PC-9 (cell line): ENCODE measurements at regions not wholly inside any gene's neighbourhood (a gene's known extent, or its start where the extent isn't known, plus 50 kb on each side); places are given as distances from the start of the nearest gene placed in this dataset.

ENCODE experiments used
- BruUV-seq: library from RNA; stranded (reverse); fragments of 400-500 nt; replicated peaks from 2 replicates; lab custom pipeline; 2021; lab: Mats Ljungman, UMichigan
- CTCF ChIA-PET: fragments of 300-600 bp; sonication (Branson Sonifier 250); formaldehyde crosslinking; loops from one replicate; lab custom pipeline; 2022; ENCODE audit warnings: antibody characterized with exemption; lab: Charles Lee
- POLR2A ChIA-PET: fragments of 300-600 bp; sonication (Branson Sonifier 250); formaldehyde crosslinking; loops from one replicate; lab custom pipeline; 2022; ENCODE audit warnings: antibody characterized with exemption; ENCODE audit not compliant: unreplicated experiment; lab: Charles Lee
- DNase-seq, 2 experiments: peaks; one replicate each; pipeline versions ENCODE4 v3.0.0 to v3.0.0-alpha.2; 2015 to 2022; ENCODE audit warnings: mixed read lengths in 1 of 2
- H2AFZ ChIP-seq: fragments of 200-600 bp; sonication (generic); 2 replicates; pipeline ENCODE4 v1.8.1; 2017; ENCODE audit warnings: antibody characterized with exemption
- H3F3A ChIP-seq: fragments of 200-600 bp; sonication (generic); 2 replicates; pipeline ENCODE4 v1.8.1; 2017; ENCODE audit warnings: antibody characterized with exemption, mild to moderate bottlenecking, low read depth; ENCODE audit not compliant: insufficient read depth
- H3K27ac ChIP-seq: fragments of 200-600 bp; sonication (generic); 2 replicates; pipeline ENCODE4 v1.6.1; 2016; ENCODE audit warnings: mixed run types
- H3K27me3 ChIP-seq: fragments of 200-600 bp; sonication (generic); 2 replicates; pipeline ENCODE4 v1.6.1; 2016; ENCODE audit warnings: low read depth, mixed run types; ENCODE audit not compliant: insufficient read depth
- H3K36me3 ChIP-seq: fragments of 200-600 bp; sonication (generic); 2 replicates; pipeline ENCODE4 v1.6.1; 2016; ENCODE audit warnings: low read depth, mixed run types
- H3K4me1 ChIP-seq: fragments of 200-600 bp; sonication (generic); replicated peaks from 2 replicates; pipeline ENCODE4 v1.6.1; 2016; ENCODE audit warnings: mixed run types; ENCODE audit not compliant: insufficient read depth
- H3K4me2 ChIP-seq: fragments of 200-600 bp; sonication (generic); 2 replicates; pipeline ENCODE4 v1.6.1; 2017; ENCODE audit warnings: mixed run types
- H3K4me3 ChIP-seq: fragments of 200-600 bp; sonication (generic); 2 replicates; pipeline ENCODE4 v1.6.1; 2016; ENCODE audit warnings: mixed run types
- H3K79me2 ChIP-seq: fragments of 200-600 bp; sonication (generic); 2 replicates; pipeline ENCODE4 v1.6.1; 2017; ENCODE audit warnings: low read depth, mixed run types
- H3K9me2 ChIP-seq: fragments of 200-600 bp; sonication (generic); 2 replicates; pipeline ENCODE4 v1.8.1; 2017; ENCODE audit warnings: mild to moderate bottlenecking; ENCODE audit not compliant: insufficient read depth
- H3K9me3 ChIP-seq: fragments of 200-600 bp; sonication (generic); 2 replicates; pipeline ENCODE4 v1.8.1; 2016; ENCODE audit warnings: low read depth; ENCODE audit not compliant: insufficient read depth
- H4K20me1 ChIP-seq: fragments of 200-600 bp; sonication (generic); 2 replicates; pipeline ENCODE4 v1.8.1; 2017; ENCODE audit not compliant: insufficient read depth
- EZH2 ChIP-seq: fragments of 200-600 bp; sonication (generic); IDR thresholded peaks from 2 replicates; pipeline ENCODE4 v1.8.0; 2017; ENCODE audit warnings: antibody characterized with exemption, low read depth
- intact Hi-C: fragments of 100-400 bp; cut with micrococcal nuclease; formaldehyde crosslinking; loops from one replicate; pipeline ENCODE4 v1.10.0; 2022; ENCODE audit not compliant: unreplicated experiment
- TF ChIP-seq, protein P1 (sequence below): fragments of 200-600 bp; sonication (generic); conservative IDR thresholded peaks from 2 replicates; pipeline ENCODE4 v1.6.1; 2017; ENCODE audit warnings: mixed run types, antibody characterized with exemption, mild to moderate bottlenecking, moderate library complexity

GRCh38 chr19:57047743-57048142 lies 72.0 kb upstream of the USP29 start:
- Histone ChIP-seq H3K27ac (no peak overlapping the region), H3K9me2 (no peaks in the 10 kb centered on the region), H3K4me3 (no peak overlapping the region), H3K4me2 (no peak overlapping the region), H3K36me3 (no peaks in the 10 kb centered on the region), H3K9me3 (no peaks in the 10 kb centered on the region), H3K27me3 (peaks cover 9% of the 10 kb centered on the region; the same call in 1 of the 2 replicates), H2AFZ (no peak overlapping the region), H3K79me2 (no peaks in the 10 kb centered on the region), H4K20me1 (no peaks in the 10 kb centered on the region), H3F3A (no peaks in the 10 kb centered on the region), H3K4me1 (no peaks in the 10 kb centered on the region)
- POLR2A ChIA-PET = no interaction called here
- BruUV-seq = no TSS peak
- TF ChIP-seq, protein P1, sequence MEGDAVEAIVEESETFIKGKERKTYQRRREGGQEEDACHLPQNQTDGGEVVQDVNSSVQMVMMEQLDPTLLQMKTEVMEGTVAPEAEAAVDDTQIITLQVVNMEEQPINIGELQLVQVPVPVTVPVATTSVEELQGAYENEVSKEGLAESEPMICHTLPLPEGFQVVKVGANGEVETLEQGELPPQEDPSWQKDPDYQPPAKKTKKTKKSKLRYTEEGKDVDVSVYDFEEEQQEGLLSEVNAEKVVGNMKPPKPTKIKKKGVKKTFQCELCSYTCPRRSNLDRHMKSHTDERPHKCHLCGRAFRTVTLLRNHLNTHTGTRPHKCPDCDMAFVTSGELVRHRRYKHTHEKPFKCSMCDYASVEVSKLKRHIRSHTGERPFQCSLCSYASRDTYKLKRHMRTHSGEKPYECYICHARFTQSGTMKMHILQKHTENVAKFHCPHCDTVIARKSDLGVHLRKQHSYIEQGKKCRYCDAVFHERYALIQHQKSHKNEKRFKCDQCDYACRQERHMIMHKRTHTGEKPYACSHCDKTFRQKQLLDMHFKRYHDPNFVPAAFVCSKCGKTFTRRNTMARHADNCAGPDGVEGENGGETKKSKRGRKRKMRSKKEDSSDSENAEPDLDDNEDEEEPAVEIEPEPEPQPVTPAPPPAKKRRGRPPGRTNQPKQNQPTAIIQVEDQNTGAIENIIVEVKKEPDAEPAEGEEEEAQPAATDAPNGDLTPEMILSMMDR = no peak
- no peak for DNase-seq
- intact Hi-C loops = no loop called here
- CTCF ChIA-PET = no interaction called here

DNA sequence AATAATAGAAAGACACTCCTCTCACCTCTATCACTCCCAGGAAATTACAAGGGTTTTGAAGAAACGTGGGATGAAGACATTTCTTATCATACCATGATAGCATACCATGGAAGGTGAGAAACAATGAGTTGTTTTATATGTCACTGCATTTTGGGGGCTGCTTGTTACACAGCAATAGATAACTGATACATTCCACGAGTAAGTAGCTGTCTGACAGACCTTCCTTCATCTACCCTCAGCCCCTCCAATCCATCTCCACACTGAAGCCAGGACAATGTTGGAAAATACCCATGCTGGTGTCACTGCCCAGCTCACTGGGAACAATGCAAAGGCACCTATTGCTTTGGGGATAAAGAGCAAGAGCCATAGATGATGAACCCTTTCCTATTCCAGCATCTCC lies 68.9 kb upstream of the USP29 start:
- Histone ChIP-seq H3K36me3 (no peaks in the 10 kb centered on the region), H3K4me1 (no peaks in the 10 kb centered on the region), H3K27ac (no peak overlapping the region), H3K4me2 (no peak overlapping the region), H3F3A (no peaks in the 10 kb centered on the region), H3K9me2 (no peaks in the 10 kb centered on the region), H2AFZ (no peak overlapping the region), H3K4me3 (no peak overlapping the region), H4K20me1 (no peaks in the 10 kb centered on the region), H3K27me3 (peaks cover 31% of the 10 kb centered on the region), H3K9me3 (no peaks in the 10 kb centered on the region), H3K79me2 (no peaks in the 10 kb centered on the region)
- ChIA-PET CTCF (no interaction called here), POLR2A (no interaction called here)
- BruUV-seq = no TSS peak
- TF ChIP-seq, protein P1 = no peak
- no peak for TF ChIP-seq EZH2
- no peak for DNase-seq
- intact Hi-C loops = no loop called here

- Histone ChIP-seq H3K4me1 (no peaks in the 10 kb centered on the region), H2AFZ (no peak overlapping the region), H4K20me1 (no peaks in the 10 kb centered on the region), H3K4me3 (no peak overlapping the region), H3K9me2 (no peaks in the 10 kb centered on the region), H3K9me3 (no peaks in the 10 kb centered on the region), H3K27ac (no peak overlapping the region), H3F3A (no peaks in the 10 kb centered on the region), H3K4me2 (no peak overlapping the region), H3K36me3 (no peaks in the 10 kb centered on the region), H3K79me2 (no peaks in the 10 kb centered on the region), H3K27me3 (peaks cover 41% of the 10 kb centered on the region)
- intact Hi-C loops = no loop called here
- ChIA-PET CTCF (no interaction called here), POLR2A (no interaction called here)
- no peak for DNase-seq
- TF ChIP-seq, protein P1 = no peak
- TF ChIP-seq EZH2 = no peak
- BruUV-seq = no TSS peak
Measured at GRCh38 chr19:57052081-57052480, 67.7 kb upstream of the USP29 start.
